ENCODE measurements at regions not wholly inside any gene's neighbourhood (a gene's known extent, or its start where the extent isn't known, plus 50 kb on each side); places are given as distances from the start of the nearest gene placed in this dataset.

- no peaks in the 10 kb centered on the region for H3K79me2 ChIP-seq (ENCODE audit: low read length)
- H3K4me3 ChIP-seq (ENCODE audit: low read length) = no peak overlapping the region
- H3K4me1 ChIP-seq (ENCODE audit: low read length) = peaks cover 9% of the 10 kb centered on the region; the same call in 1 of the 2 replicates
- no peak for DNase-seq
- H3K9me3 ChIP-seq (replicated peaks; ENCODE audit: insufficient read depth, low read length) = no peaks in the 10 kb centered on the region
- H3K4me2 ChIP-seq (ENCODE audit: low read depth, low read length) = no peak overlapping the region
- H3F3A ChIP-seq (ENCODE audit: insufficient read depth, low read length) = peaks cover 6% of the 10 kb centered on the region; the same call in 1 of the 2 replicates
- H3K27me3 ChIP-seq (replicated peaks; ENCODE audit: insufficient read depth, low read length) = no peaks in the 10 kb centered on the region
- no peaks in the 10 kb centered on the region for H3K36me3 ChIP-seq (replicated peaks; ENCODE audit: insufficient read depth, low read length)
- H3K9ac ChIP-seq (ENCODE audit: low read length) = no peak overlapping the region
- H2AFZ ChIP-seq (ENCODE audit: low read length) = no peak overlapping the region
- H3K27ac ChIP-seq (ENCODE audit: low read length) = no peak overlapping the region
- no peaks in the 10 kb centered on the region for H3K9me2 ChIP-seq (replicated peaks; ENCODE audit: insufficient read depth, low read length)
- H4K20me1 ChIP-seq (ENCODE audit: insufficient read depth, low read length) = no peaks in the 10 kb centered on the region
- TF ChIP-seq EZH2 (optimal IDR thresholded peaks at IDR 0.05; ENCODE audit: low read depth, low read length) = no peak
- no peak for TF ChIP-seq EZH2phosphoT487 (IDR thresholded peaks at IDR 0.05; ENCODE audit: low read length)
- no peak for TF ChIP-seq CTCF (IDR thresholded peaks at IDR 0.05; ENCODE audit: low read length)
Measured at GRCh38 chr16:17940584-17941364, 395.8 kb downstream of the NPIPA8 start.

- no peaks in the 10 kb centered on the region for H3K9me3 ChIP-seq (replicated peaks; ENCODE audit: insufficient read depth, low read length)
- DNase-seq = peak; percentile 31
- H3F3A ChIP-seq (ENCODE audit: insufficient read depth, low read length) = peaks cover 6% of the 10 kb centered on the region; the same call in 1 of the 2 replicates
- H3K4me2 ChIP-seq (ENCODE audit: low read depth, low read length) = peak overlapping the region; percentile 90
- no peaks in the 10 kb centered on the region for H3K36me3 ChIP-seq (replicated peaks; ENCODE audit: insufficient read depth, low read length)
- H3K4me1 ChIP-seq (ENCODE audit: low read length) = peaks cover 9% of the 10 kb centered on the region; the same call in 1 of the 2 replicates
- no peaks in the 10 kb centered on the region for H4K20me1 ChIP-seq (ENCODE audit: insufficient read depth, low read length)
- H2AFZ ChIP-seq (ENCODE audit: low read length) = peak overlapping the region; percentile 79
- H3K27me3 ChIP-seq (replicated peaks; ENCODE audit: insufficient read depth, low read length) = no peaks in the 10 kb centered on the region
- no peaks in the 10 kb centered on the region for H3K9me2 ChIP-seq (replicated peaks; ENCODE audit: insufficient read depth, low read length)
- H3K79me2 ChIP-seq (ENCODE audit: low read length) = no peaks in the 10 kb centered on the region
- peak overlapping the region; percentile 60 for H3K4me3 ChIP-seq (ENCODE audit: low read length)
- H3K9ac ChIP-seq (ENCODE audit: low read length) = peak overlapping the region; percentile 22; the same call in 1 of the 2 replicates
- TF ChIP-seq CTCF (IDR thresholded peaks at IDR 0.05; ENCODE audit: low read length) = no peak
- TF ChIP-seq EZH2 (optimal IDR thresholded peaks at IDR 0.05; ENCODE audit: low read depth, low read length) = no peak
- TF ChIP-seq EZH2phosphoT487 (IDR thresholded peaks at IDR 0.05; ENCODE audit: low read length) = no peak
- H3K27ac ChIP-seq (ENCODE audit: low read length) = peak overlapping the region; percentile 44; the same call in 1 of the 2 replicates
Measured at GRCh38 chr16:17939723-17940122, 396.8 kb downstream of the NPIPA8 start.

- peak; percentile 68 for DNase-seq
- H3K79me2 ChIP-seq (ENCODE audit: low read length) = no peaks in the 10 kb centered on the region
- peak overlapping the region; percentile 79 for H2AFZ ChIP-seq (ENCODE audit: low read length)
- H3K4me2 ChIP-seq (ENCODE audit: low read depth, low read length) = peak overlapping the region; percentile 90
- no peaks in the 10 kb centered on the region for H3K9me2 ChIP-seq (replicated peaks; ENCODE audit: insufficient read depth, low read length)
- peaks cover 9% of the 10 kb centered on the region; the same call in 1 of the 2 replicates for H3K4me1 ChIP-seq (ENCODE audit: low read length)
- no peak for TF ChIP-seq EZH2 (optimal IDR thresholded peaks at IDR 0.05; ENCODE audit: low read depth, low read length)
- H3K36me3 ChIP-seq (replicated peaks; ENCODE audit: insufficient read depth, low read length) = no peaks in the 10 kb centered on the region
- no peaks in the 10 kb centered on the region for H3K9me3 ChIP-seq (replicated peaks; ENCODE audit: insufficient read depth, low read length)
- no peaks in the 10 kb centered on the region for H4K20me1 ChIP-seq (ENCODE audit: insufficient read depth, low read length)
- H3F3A ChIP-seq (ENCODE audit: insufficient read depth, low read length) = peaks cover 6% of the 10 kb centered on the region; the same call in 1 of the 2 replicates
- H3K4me3 ChIP-seq (ENCODE audit: low read length) = peak overlapping the region; percentile 60
- H3K9ac ChIP-seq (ENCODE audit: low read length) = peak overlapping the region; percentile 22; the same call in 1 of the 2 replicates
- no peaks in the 10 kb centered on the region for H3K27me3 ChIP-seq (replicated peaks; ENCODE audit: insufficient read depth, low read length)
- H3K27ac ChIP-seq (ENCODE audit: low read length) = peak overlapping the region; percentile 44; the same call in 1 of the 2 replicates
Measured at GRCh38 chr16:17939122-17939536, 397.4 kb downstream of the NPIPA8 start.

Data from MM.1S (cell line).